CD1c-positive myeloid dendritic cell (primary cell): ENCODE measurements at regions not wholly inside any gene's neighbourhood (a gene's known extent, or its start where the extent isn't known, plus 50 kb on each side); places are given as distances from the start of the nearest gene placed in this dataset.
"Not testable (repeated sequence)": the region's sequence is repeated elsewhere in the genome, so short reads cannot be mapped to it uniquely, and the experiment has no call there.

Source experiments
- DNase-seq: peaks from one replicate; pipeline ENCODE4 v3.0.0-alpha.2; 2016; ENCODE audit errors: extremely low spot score

GRCh38 chr5:56732121-56732520 is 83.2 kb upstream of the MAP3K1 start:
- DNase-seq, result no peak

- DNase-seq, result not testable (repeated sequence)
These were observed 83.9 kb upstream of the MAP3K1 start for GRCh38 chr5:56731473-56731872.

- peak; percentile 52 for DNase-seq
These were observed 85.9 kb upstream of the MAP3K1 start for GRCh38 chr5:56729488-56729887.

GRCh38 chr5:56725711-56726411 is 89.5 kb upstream of the MAP3K1 start:
- DNase-seq, result peak; percentile 30

- not testable (repeated sequence) for DNase-seq
These were observed 90.5 kb upstream of the MAP3K1 start for GRCh38 chr5:56724857-56725256.

- no peak for DNase-seq
These were observed 93.0 kb upstream of the MAP3K1 start for GRCh38 chr5:56722317-56722716.

- no peak for DNase-seq
These were observed 97.9 kb upstream of the MAP3K1 start for GRCh38 chr5:56717253-56717987.

GRCh38 chr5:56715986-56716385 is 99.4 kb upstream of the MAP3K1 start:
- DNase-seq, result no peak

- DNase-seq, result no peak
These were observed 102.3 kb upstream of the MAP3K1 start for GRCh38 chr5:56712895-56713591.

GRCh38 chr5:56710826-56711590 is 104.3 kb upstream of the MAP3K1 start:
- DNase-seq, result no peak

- no peak for DNase-seq
These were observed 108.8 kb upstream of the MAP3K1 start for GRCh38 chr5:56706504-56706903.

GRCh38 chr5:56705217-56705616 is 110.1 kb upstream of the MAP3K1 start:
- no peak for DNase-seq

GRCh38 chr5:56703952-56704351 is 111.4 kb upstream of the MAP3K1 start:
- DNase-seq, result no peak

GRCh38 chr5:56700711-56701110 is 114.6 kb upstream of the MAP3K1 start:
- no peak for DNase-seq

- no peak for DNase-seq
These were observed 115.8 kb upstream of the MAP3K1 start for GRCh38 chr5:56699538-56699937.

GRCh38 chr5:56698463-56699381 is 116.6 kb upstream of the MAP3K1 start:
- no peak for DNase-seq

GRCh38 chr5:56696900-56697299 is 118.4 kb upstream of the MAP3K1 start:
- DNase-seq, result no peak

GRCh38 chr5:56693220-56693579 is 122.1 kb upstream of the MAP3K1 start:
- no peak for DNase-seq

GRCh38 chr5:56692359-56693219 is 122.8 kb upstream of the MAP3K1 start:
- no peak for DNase-seq

GRCh38 chr5:56688402-56688801 is 126.9 kb upstream of the MAP3K1 start:
- DNase-seq, result no peak
